HUES64 (cell line): ENCODE measurements at regions not wholly inside any gene's neighbourhood (a gene's known extent, or its start where the extent isn't known, plus 50 kb on each side); places are given as distances from the start of the nearest gene placed in this dataset.

Source experiments
- H3K27ac ChIP-seq: 2 replicates; pipeline ENCODE4 v1.7.0; 2013; ENCODE audit warnings: low read depth, low read length, inconsistent platforms
- H3K27me3 ChIP-seq: 2 replicates; pipeline ENCODE4 v1.6.1; 2013; ENCODE audit warnings: mild to moderate bottlenecking, low read length; ENCODE audit not compliant: insufficient read depth
- H3K36me3 ChIP-seq: 2 replicates; pipeline ENCODE4 v1.6.1; 2013; ENCODE audit warnings: mild to moderate bottlenecking, low read length; ENCODE audit not compliant: insufficient read depth
- H3K4me1 ChIP-seq: 2 replicates; pipeline ENCODE4 v1.6.1; 2013; ENCODE audit warnings: mild to moderate bottlenecking, low read length, moderate library complexity; ENCODE audit not compliant: insufficient read depth
- H3K4me3 ChIP-seq: 2 replicates; pipeline ENCODE4 v1.5.1; 2013; ENCODE audit warnings: mild to moderate bottlenecking, low read length, moderate library complexity
- H3K9ac ChIP-seq: 2 replicates; pipeline ENCODE4 v1.6.1; 2013; ENCODE audit warnings: mild to moderate bottlenecking, low read depth, low read length
- H3K9me3 ChIP-seq: 2 replicates; pipeline ENCODE4 v1.6.1; 2013; ENCODE audit warnings: low read depth, low read length; ENCODE audit not compliant: insufficient read depth
- WGBS: fragments of 150-250, 120-280 bp; methylation state at CpG from one replicate; pipeline ENCODE4 v1.1.7; 2013; ENCODE audit warnings: missing lambda C conversion rate; 5-methylcytosine and 5-hydroxymethylcytosine counted together

DNA sequence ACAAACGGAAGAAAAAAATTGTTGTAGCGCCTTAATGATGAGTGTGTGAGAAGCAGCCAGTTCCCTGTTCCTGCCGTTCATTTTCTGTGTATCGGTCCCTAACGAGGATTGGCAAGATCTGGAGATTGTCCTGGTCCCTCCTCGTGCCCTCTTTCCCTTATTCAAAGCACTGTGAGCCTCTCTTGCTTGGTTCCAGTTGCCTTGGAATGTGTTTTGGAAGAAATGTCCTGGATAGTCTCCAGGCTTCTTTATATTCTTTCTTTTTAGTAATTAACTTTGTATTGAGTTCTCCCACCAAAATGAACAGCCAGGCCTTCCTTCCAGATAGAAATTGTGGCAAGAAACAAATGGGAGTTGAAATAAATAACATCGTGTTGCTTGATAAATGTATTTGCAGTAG is 348.3 kb downstream of the CDH26 start:
- Histone ChIP-seq H3K9ac (no peak overlapping the region), H3K4me1 (no peaks in the 10 kb centered on the region), H3K27me3 (no peaks in the 10 kb centered on the region), H3K36me3 (no peaks in the 10 kb centered on the region), H3K27ac (no peak overlapping the region), H3K9me3 (no peaks in the 10 kb centered on the region), H3K4me3 (no peak overlapping the region)
- WGBS, result 95% methylated on average over 7 of the region's 7 CpGs

DNA sequence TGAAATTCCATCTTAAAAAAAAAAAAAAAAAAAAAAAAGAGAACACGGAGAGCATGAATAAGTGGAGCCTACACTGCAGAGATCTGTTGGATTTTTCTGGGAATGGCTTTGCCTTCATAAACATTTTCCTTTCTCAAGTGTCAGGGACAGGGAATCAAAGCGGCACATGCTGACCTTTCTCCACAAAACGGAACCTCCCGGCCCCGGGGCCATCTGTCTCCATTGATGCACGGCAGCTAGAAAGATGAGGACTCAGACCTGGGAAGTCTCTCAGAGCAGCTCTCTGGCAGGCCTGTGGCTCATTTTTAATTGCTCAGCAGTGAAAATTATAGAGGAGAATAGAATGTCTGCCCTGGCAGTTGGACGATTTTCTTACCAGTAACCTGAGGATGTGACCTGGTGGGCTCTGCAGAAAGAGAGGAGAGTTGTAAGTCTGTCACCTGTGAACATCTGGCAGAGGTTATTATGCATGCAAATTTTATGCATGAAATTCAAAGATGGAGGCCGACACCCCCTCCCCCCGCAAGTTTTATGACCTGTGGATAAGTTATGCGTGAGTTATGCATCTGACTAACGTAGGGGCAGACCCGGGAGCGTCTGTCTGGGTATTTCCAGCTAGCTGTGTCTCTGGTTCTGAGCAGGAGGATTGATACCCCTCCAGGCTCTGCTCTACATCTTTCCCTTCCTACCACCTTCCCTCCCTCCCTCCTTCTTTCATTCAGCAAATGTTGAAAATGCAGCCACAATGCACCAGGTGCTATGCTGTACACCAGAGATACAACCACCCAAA is 352.5 kb downstream of the CDH26 start:
- peaks cover 9% of the 10 kb centered on the region; the same call in 1 of the 2 replicates for H3K9me3 ChIP-seq

DNA sequence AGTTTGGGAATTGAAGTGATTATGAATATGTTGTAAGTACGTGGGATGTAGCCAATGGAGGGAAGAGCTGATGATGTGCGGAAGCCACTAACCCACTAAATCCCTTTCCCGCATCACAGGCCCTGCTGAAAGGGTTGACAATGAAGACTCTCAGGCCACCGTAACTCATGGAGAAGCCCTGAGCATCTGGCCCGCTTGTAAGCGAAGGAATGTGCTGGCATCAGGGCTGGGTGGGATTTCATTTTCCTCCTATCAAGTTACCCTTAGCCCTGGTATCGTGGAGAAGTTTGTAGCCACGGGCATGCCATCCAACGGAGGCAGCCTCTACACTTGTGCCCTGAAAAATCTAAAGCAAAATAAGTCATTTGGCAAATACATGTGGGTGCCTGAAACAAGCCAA is 355.0 kb downstream of the CDH26 start:
- Histone ChIP-seq H3K4me3 (no peak overlapping the region), H3K27ac (no peak overlapping the region), H3K27me3 (no peaks in the 10 kb centered on the region), H3K36me3 (no peaks in the 10 kb centered on the region), H3K4me1 (no peaks in the 10 kb centered on the region), H3K9ac (no peak overlapping the region), H3K9me3 (peaks cover 9% of the 10 kb centered on the region; the same call in 1 of the 2 replicates)
- 91% methylated on average over 9 of the region's 9 CpGs for WGBS

More for the DNA sequence above, 352.5 kb downstream of the CDH26 start:
- WGBS, result 94% methylated on average over 13 of the region's 13 CpGs
- Histone ChIP-seq H3K27ac (no peak overlapping the region), H3K9ac (no peak overlapping the region), H3K4me1 (no peaks in the 10 kb centered on the region), H3K36me3 (no peaks in the 10 kb centered on the region), H3K4me3 (no peak overlapping the region), H3K27me3 (no peaks in the 10 kb centered on the region)

DNA sequence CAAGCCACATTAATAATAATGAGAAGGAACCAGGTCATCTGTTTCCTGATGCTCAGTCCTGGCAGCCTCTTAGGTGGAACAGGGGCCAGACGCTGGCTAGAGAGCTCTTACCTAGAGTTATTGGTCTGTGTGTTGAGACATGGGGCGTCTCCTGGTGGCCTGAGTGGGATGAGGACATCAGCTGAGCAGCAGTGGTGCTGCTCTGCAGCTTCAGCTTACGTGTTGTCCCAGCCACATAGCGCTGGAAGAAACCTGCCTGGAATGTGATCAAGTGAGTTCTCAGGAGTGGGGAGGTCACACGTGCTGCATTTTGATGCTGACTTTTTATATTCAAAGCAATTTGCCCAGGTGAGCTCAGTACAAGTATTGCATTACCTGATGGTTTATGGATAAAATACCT is 355.4 kb downstream of the CDH26 start:
- Histone ChIP-seq H3K4me3 (no peak overlapping the region), H3K27me3 (no peaks in the 10 kb centered on the region), H3K4me1 (no peaks in the 10 kb centered on the region), H3K9ac (no peak overlapping the region), H3K9me3 (peaks cover 9% of the 10 kb centered on the region; the same call in 1 of the 2 replicates), H3K27ac (no peak overlapping the region), H3K36me3 (no peaks in the 10 kb centered on the region)
- 81% methylated on average over 5 of the region's 5 CpGs for WGBS

DNA sequence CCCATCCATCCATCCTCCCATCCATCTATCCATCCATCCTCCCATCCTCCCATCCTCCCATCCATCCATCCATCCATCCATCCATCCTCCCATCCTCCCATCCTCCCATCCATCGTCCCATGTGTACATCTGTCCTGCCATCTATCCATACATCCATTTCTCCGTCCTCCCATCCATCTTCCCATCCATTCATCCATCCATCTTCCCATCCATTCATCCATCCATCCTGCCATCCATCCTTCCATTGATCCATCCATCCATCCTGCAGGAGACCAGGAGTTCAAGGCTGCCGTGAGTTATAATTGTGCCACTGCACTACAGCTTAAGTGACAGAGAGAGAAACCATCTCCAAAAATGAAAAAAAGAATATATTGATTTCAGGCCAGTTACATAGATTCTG is 356.5 kb downstream of the CDH26 start:
- Histone ChIP-seq H3K4me3 (no peak overlapping the region), H3K9me3 (peaks cover 9% of the 10 kb centered on the region; the same call in 1 of the 2 replicates), H3K27ac (no peak overlapping the region), H3K36me3 (no peaks in the 10 kb centered on the region), H3K4me1 (no peaks in the 10 kb centered on the region), H3K27me3 (no peaks in the 10 kb centered on the region), H3K9ac (no peak overlapping the region)
- WGBS, result 96% methylated on average over 3 of the region's 3 CpGs

DNA sequence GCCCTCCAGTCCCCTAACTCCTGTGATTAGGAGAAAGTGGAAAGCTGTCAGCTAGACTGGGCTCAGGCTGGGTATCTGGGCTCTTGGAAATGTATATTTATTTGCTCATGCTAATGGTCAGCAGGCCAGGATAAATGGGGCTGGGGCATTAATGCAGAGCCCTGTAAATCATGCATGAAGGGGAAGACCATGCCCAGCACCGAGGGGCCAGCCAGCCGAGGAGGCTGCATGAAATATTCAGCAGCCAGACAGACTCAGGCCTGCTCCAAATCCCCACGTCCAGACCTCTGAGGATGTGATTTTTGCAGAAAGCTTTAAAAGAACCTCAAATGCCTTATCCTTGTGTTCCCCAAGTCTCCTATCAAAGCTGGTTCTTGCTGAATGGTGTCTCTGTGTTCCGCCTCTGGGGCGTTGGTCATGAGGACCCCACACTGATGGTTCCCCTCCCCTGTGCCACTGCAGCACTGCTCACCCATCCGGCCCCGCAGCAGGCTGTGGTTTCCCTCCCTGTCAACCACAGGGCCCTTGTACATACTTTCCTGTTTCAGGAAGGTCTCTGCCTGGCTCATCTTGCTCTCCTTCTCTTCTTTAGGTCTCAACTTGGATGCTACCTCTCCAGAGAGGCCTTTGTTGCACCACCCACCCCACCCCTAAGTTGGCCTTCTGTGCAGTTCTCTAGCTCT is 358.4 kb downstream of the CDH26 start:
- no peak overlapping the region for H3K27ac ChIP-seq
- H3K9ac ChIP-seq, result no peak overlapping the region
- no peak overlapping the region for H3K4me3 ChIP-seq
- H3K4me1 ChIP-seq, result no peaks in the 10 kb centered on the region
- no peaks in the 10 kb centered on the region for H3K27me3 ChIP-seq
- H3K36me3 ChIP-seq, result no peaks in the 10 kb centered on the region
- peaks cover 9% of the 10 kb centered on the region; the same call in 1 of the 2 replicates for H3K9me3 ChIP-seq
- 90% methylated on average over 7 of the region's 7 CpGs for WGBS

DNA sequence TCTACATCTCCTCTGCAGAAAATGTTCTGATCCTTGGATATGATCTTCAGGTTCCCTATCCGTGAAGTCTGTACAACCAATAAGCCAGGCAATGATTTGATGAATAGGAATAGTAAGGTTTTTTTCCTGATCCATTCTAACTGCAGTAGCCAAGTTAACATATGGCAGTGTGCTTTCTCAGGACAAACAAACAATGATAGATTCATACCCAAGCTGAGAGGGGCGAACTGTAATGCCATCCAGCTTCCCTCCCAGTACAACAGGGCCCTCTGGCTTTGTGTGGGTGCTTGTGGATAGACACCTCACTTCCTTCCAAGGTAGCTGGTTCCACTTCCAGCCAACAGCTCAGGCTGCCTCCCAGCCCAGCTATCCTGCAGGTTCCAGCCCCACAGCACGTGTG is 359.2 kb downstream of the CDH26 start:
- no peak overlapping the region for H3K27ac ChIP-seq
- H3K9ac ChIP-seq, result no peak overlapping the region
- no peaks in the 10 kb centered on the region for H3K36me3 ChIP-seq
- peaks cover 9% of the 10 kb centered on the region; the same call in 1 of the 2 replicates for H3K9me3 ChIP-seq
- H3K27me3 ChIP-seq, result no peaks in the 10 kb centered on the region
- no peaks in the 10 kb centered on the region for H3K4me1 ChIP-seq
- 93% methylated on average over 3 of the region's 3 CpGs for WGBS
- H3K4me3 ChIP-seq, result no peak overlapping the region

DNA sequence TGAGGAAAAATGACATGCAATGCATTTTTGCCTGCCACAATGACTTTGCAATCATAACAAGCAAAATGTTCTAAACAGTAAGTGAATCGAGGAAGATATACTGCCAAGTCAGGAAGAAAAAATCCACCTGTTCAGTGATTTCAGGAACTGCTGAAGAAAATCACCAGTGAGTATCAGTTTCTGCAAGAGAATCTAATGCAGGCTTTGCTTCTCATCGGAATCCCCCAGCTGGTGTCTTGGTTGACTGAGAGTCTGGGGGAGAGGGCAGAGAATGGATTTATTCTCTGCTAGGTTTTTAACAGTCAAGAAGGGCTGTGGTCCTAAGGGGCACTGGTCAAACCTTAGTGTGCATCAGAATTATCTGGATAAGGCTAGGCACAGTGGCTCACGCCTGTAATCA is 363.4 kb downstream of the CDH26 start:
- H3K9me3 ChIP-seq, result no peaks in the 10 kb centered on the region
- no peaks in the 10 kb centered on the region for H3K27me3 ChIP-seq
- no peak overlapping the region for H3K27ac ChIP-seq
- H3K9ac ChIP-seq, result no peak overlapping the region
- WGBS, result 93% methylated on average over 3 of the region's 3 CpGs
- H3K36me3 ChIP-seq, result no peaks in the 10 kb centered on the region
- H3K4me3 ChIP-seq, result no peak overlapping the region
- H3K4me1 ChIP-seq, result no peaks in the 10 kb centered on the region

DNA sequence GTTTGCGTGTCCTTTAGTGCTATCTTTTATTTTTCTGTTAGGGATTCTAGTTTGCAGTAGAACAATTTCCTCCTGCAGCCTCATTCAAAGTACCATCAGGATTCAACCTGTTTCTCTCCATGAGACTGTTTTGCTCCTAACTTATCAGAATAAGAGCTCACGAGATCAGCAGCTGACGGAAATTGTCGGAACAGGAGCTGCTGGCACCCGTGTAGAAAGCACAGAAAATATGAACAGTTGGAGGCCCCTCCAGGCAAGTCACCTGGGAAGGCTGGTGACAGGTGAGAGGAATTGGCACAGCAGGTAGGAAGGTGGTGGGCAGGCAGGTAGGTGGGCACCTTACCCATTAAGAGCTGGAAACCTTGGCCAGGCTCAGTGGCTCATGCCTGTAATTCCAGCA is 368.6 kb downstream of the CDH26 start:
- Histone ChIP-seq H3K36me3 (no peaks in the 10 kb centered on the region), H3K27me3 (no peaks in the 10 kb centered on the region), H3K4me1 (no peaks in the 10 kb centered on the region), H3K27ac (no peak overlapping the region), H3K9ac (no peak overlapping the region), H3K9me3 (no peaks in the 10 kb centered on the region), H3K4me3 (no peak overlapping the region)
- WGBS, result 96% methylated on average over 5 of the region's 5 CpGs

DNA sequence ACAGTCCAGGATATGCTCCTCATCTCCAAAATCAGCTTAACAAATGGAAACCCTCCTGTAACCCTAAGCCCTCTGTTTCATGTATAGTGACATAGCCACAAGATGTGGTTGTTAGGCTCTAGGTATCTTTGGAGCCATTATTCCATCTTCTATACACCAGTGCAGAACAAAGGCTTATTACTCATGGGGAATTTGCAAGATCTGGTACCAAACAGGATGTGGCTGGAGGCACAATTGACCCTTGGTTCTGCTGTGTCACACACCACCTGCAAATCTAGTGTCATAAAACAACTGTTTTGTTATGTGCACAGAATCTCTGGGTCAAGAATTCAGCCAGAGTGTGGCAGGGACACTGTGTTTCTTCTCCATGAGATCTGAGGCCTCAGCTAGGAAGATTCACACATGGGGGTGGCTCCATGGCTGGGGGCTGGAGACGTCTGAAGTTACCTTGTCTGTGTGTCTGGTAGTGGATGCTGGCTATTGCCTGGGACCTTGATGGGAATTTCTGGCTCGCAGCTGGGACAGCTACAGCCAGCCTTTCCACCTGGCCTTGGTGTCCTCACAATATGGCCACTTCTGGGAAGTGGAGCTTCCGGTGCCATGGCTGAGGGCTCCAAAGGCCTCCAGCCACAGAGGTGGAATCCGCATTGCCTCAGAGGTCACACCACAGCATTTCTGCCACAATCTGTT is 369.9 kb downstream of the CDH26 start:
- Histone ChIP-seq H3K27ac (no peak overlapping the region), H3K4me1 (no peaks in the 10 kb centered on the region), H3K9me3 (no peaks in the 10 kb centered on the region), H3K9ac (no peak overlapping the region), H3K4me3 (no peak overlapping the region), H3K27me3 (no peaks in the 10 kb centered on the region), H3K36me3 (no peaks in the 10 kb centered on the region)
- 94% methylated on average over 4 of the region's 4 CpGs for WGBS

DNA sequence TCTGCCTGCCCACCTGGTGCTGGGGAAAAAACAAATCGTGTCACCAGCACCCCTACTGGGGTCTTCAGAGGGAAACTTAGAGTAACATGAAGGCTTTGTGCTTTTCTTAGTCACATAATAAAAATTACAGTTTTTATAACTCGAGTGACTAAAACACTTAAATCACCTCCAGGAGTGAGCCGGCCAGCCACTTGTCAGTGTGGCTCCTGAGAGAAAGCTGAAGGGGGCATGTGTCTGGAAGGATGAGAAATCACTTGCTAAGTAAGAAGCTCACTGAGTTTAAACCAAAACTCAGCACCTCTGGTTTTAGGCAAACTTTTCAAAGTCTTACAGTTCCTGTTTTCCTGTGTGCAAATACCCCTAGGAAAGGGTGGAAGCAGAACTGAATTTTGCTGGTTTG is 372.2 kb downstream of the CDH26 start:
- no peaks in the 10 kb centered on the region for H3K36me3 ChIP-seq
- no peak overlapping the region for H3K27ac ChIP-seq
- H3K4me1 ChIP-seq, result no peaks in the 10 kb centered on the region
- H3K4me3 ChIP-seq, result no peak overlapping the region
- 63% methylated on average over 3 of the region's 3 CpGs for WGBS
- H3K9ac ChIP-seq, result no peak overlapping the region
- H3K27me3 ChIP-seq, result no peaks in the 10 kb centered on the region
- H3K9me3 ChIP-seq, result no peaks in the 10 kb centered on the region
